HG02763 (cell line): ENCODE measurements at regions not wholly inside any gene's neighbourhood (a gene's known extent, or its start where the extent isn't known, plus 50 kb on each side); places are given as distances from the start of the nearest gene placed in this dataset.
A peak's percentile ranks its signal among the peaks of the same experiment; 100 is the strongest.

ENCODE experiments used
- ATAC-seq: cut with Tn5 transposase; IDR thresholded peaks from one replicate; pipeline ENCODE4 v1.9.1; 2021; ENCODE audit warnings: mild to moderate bottlenecking, moderate library complexity; ENCODE audit not compliant: unreplicated experiment

- ATAC-seq, result no peak
Measured at GRCh38 chr5:116389601-116390000, 185.0 kb downstream of the SEMA6A start.

GRCh38 chr5:116388564-116389258, 185.9 kb downstream of the SEMA6A start:
- no peak for ATAC-seq

GRCh38 chr5:116387738-116388137, 186.9 kb downstream of the SEMA6A start:
- ATAC-seq, result no peak

GRCh38 chr5:116386633-116387032, 188.0 kb downstream of the SEMA6A start:
- ATAC-seq, result no peak

GRCh38 chr5:116382874-116383266, 191.8 kb downstream of the SEMA6A start:
- ATAC-seq, result no peak

GRCh38 chr5:116382032-116382873, 192.4 kb downstream of the SEMA6A start:
- ATAC-seq, result no peak

GRCh38 chr5:116381201-116381600, 193.4 kb downstream of the SEMA6A start:
- ATAC-seq, result no peak

GRCh38 chr5:116380621-116381020, 194.0 kb downstream of the SEMA6A start:
- ATAC-seq, result no peak

- ATAC-seq, result no peak
Measured at GRCh38 chr5:116379306-116379705, 195.3 kb downstream of the SEMA6A start.

- ATAC-seq, result no peak
Measured at GRCh38 chr5:116378777-116379121, 195.9 kb downstream of the SEMA6A start.

- no peak for ATAC-seq
Measured at GRCh38 chr5:116378007-116378776, 196.4 kb downstream of the SEMA6A start.

GRCh38 chr5:116377276-116378006, 197.2 kb downstream of the SEMA6A start:
- ATAC-seq, result no peak

- no peak for ATAC-seq
Measured at GRCh38 chr5:116375926-116376325, 198.7 kb downstream of the SEMA6A start.

- ATAC-seq, result peak; percentile 75
Measured at GRCh38 chr5:116374434-116374852, 200.2 kb downstream of the SEMA6A start.

- ATAC-seq, result no peak
Measured at GRCh38 chr5:116372931-116373597, 201.6 kb downstream of the SEMA6A start.

GRCh38 chr5:116371935-116372334, 202.7 kb downstream of the SEMA6A start:
- no peak for ATAC-seq

- ATAC-seq, result no peak
Measured at GRCh38 chr5:116371431-116371830, 203.2 kb downstream of the SEMA6A start.

GRCh38 chr5:116370886-116371285, 203.7 kb downstream of the SEMA6A start:
- ATAC-seq, result no peak

- no peak for ATAC-seq
Measured at GRCh38 chr5:116370149-116370548, 204.5 kb downstream of the SEMA6A start.

- ATAC-seq, result peak; percentile 85
Measured at GRCh38 chr5:116365006-116365496, 209.6 kb downstream of the SEMA6A start.
